Activated CD4-positive, CD25-positive, alpha-beta regulatory T cell treated with anti-CD3 and anti-CD28 coated beads, Interleukin-2, amount 50 U/mL, for 72 hours (primary cell): ENCODE measurements at regions not wholly inside any gene's neighbourhood (a gene's known extent, or its start where the extent isn't known, plus 50 kb on each side); places are given as distances from the start of the nearest gene placed in this dataset.

ENCODE experiments used
- DNase-seq: peaks from one replicate; pipeline ENCODE4 v3.0.0; 2021

GRCh38 chr14:71658261-71658860, 273.9 kb upstream of the RGS6 start:
- DNase-seq = no peak

- DNase-seq = no peak
Measured at GRCh38 chr14:71659159-71659558, 273.1 kb upstream of the RGS6 start.

- no peak for DNase-seq
Measured at GRCh38 chr14:71661441-71661840, 270.8 kb upstream of the RGS6 start.

GRCh38 chr14:71662291-71662790, 269.9 kb upstream of the RGS6 start:
- DNase-seq = no peak

- DNase-seq = no peak
Measured at GRCh38 chr14:71665157-71665556, 267.1 kb upstream of the RGS6 start.

- no peak for DNase-seq
Measured at GRCh38 chr14:71665781-71666180, 266.4 kb upstream of the RGS6 start.

GRCh38 chr14:71666571-71667145, 265.6 kb upstream of the RGS6 start:
- no peak for DNase-seq

- DNase-seq = no peak
Measured at GRCh38 chr14:71668186-71668912, 263.9 kb upstream of the RGS6 start.

- DNase-seq = no peak
Measured at GRCh38 chr14:71672596-71672995, 259.6 kb upstream of the RGS6 start.

- no peak for DNase-seq
Measured at GRCh38 chr14:71675126-71675899, 256.9 kb upstream of the RGS6 start.

- no peak for DNase-seq
Measured at GRCh38 chr14:71675900-71676287, 256.3 kb upstream of the RGS6 start.

- no peak for DNase-seq
Measured at GRCh38 chr14:71680736-71681387, 251.4 kb upstream of the RGS6 start.

- DNase-seq = no peak
Measured at GRCh38 chr14:71682337-71682736, 249.9 kb upstream of the RGS6 start.

- no peak for DNase-seq
Measured at GRCh38 chr14:71684323-71684722, 247.9 kb upstream of the RGS6 start.

GRCh38 chr14:71686677-71687076, 245.6 kb upstream of the RGS6 start:
- no peak for DNase-seq

- DNase-seq = no peak
Measured at GRCh38 chr14:71687166-71687831, 244.9 kb upstream of the RGS6 start.

- DNase-seq = no peak
Measured at GRCh38 chr14:71688576-71688975, 243.7 kb upstream of the RGS6 start.

- no peak for DNase-seq
Measured at GRCh38 chr14:71690478-71690877, 241.8 kb upstream of the RGS6 start.

GRCh38 chr14:71692496-71692895, 239.7 kb upstream of the RGS6 start:
- DNase-seq = no peak

- no peak for DNase-seq
Measured at GRCh38 chr14:71693381-71693780, 238.8 kb upstream of the RGS6 start.

- DNase-seq = no peak
Measured at GRCh38 chr14:71694591-71695530, 237.4 kb upstream of the RGS6 start.
